ENCODE measurements at regions not wholly inside any gene's neighbourhood (a gene's known extent, or its start where the extent isn't known, plus 50 kb on each side); places are given as distances from the start of the nearest gene placed in this dataset.
"Not testable (repeated sequence)": the region's sequence is repeated elsewhere in the genome, so short reads cannot be mapped to it uniquely, and the experiment has no call there.

DNA sequence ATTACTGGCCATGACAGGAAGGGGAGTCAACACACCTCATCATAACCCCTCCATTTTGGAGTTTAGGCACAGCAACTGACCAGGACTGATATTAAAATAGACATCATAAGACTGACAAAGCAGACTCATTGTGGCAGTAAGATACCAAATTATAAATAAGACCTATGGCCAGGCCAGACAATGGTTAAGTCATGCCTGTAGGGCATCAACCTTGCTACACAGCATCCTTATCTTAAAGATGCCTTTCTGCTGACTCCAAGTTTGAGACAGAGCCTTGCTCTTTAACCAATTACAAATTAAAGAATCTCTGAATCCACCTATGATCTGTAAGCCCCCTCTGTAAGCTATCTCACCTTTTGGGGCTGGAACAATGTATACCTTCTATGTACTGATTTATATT lies 65.5 kb downstream of the VCX2 start:
- DNase-seq: no peak

DNA sequence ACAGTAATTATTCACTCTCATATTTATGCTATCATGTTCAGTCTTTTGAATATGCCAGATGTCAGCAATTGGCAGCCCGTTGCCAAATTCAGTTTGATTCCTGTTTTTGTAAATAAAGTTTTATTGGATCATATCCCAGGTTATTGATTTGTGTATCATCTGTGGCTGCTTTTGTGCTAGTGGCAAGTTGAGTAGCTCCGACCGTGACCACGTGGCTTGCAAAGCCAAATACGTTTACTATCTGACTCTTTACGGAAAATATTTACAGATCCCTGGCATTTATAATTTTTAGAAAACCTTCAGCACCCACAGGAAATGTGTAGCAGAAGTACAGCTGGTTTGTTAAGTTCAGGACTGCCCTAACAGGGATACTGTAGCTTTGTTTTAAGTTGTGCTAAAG lies 67.4 kb downstream of the VCX2 start:
- no peak for DNase-seq

DNA sequence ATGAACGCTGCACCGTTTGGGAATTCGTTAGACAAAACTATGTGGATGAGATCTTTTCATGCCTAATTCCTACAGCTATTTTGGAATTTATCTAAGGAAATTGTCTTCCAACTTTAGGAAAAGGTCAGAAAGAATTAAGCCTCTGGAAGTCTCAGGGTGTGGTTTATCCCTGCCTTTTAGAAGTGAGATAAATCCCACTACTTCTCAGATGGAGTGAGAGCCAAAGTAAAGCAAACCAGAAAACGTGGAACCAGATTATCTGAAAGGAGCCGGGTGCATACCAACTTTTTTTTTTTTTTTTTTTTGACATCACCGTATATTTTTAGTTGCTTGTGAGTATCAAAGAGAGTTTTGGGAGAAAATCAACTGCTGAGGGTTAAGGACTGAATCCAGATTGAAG lies 79.6 kb downstream of the VCX2 start:
- DNase-seq: no peak

DNA sequence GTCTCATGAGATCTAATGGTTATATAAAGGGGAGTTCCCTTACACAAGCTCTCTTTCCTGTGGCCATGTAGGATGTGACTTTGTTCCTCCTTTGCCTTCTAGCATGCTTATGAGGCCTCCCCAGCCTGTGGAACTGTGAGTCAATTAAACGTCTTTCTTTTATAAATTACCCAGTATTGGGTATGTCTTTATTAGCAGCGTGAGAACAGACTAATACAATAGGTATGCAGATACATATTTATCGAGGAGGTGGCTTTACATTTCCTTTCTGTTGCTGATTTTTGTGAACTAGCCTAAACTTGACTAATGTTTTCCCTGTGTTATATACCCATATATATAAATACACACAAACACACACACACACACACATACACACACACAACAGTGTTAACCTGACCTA lies 80.2 kb downstream of the VCX2 start:
- no peak for DNase-seq

DNA sequence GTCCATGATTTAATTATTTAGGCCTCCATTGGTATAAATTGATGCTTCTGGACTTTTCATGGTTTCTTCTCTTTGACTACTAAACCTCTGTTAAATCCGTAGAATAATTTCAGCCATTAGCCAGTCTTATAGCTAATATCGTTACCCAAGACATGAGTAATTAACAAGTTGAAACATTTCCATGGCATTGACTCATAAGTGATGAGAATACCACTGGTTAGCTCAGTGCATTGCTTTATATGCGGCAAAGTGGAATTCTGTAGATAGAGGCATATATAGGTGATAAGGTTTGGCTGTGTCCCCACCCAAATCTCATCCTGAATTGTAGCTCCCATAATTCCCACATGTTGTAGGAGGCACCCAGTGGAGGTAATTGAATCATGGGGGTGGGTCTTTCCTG lies 80.6 kb downstream of the VCX2 start:
- no peak for DNase-seq

DNA sequence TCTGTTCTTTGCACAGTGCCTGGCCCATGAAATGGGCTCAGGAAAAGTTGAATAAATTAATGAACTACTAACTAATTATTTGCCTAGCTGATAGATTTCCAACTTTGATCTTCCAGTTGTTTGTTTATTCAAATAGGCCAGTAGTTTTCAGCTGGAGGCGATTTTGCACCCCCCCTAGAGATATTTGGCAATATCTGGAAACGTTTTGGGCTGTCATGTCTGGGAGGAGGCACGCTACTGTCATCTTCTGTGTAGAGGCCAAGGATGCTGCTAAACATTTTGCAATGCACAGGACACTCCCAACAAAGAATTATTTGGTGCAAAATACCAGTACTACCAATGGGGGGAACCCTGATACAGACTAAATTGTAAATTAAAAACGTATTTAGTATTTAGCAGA lies 81.9 kb downstream of the VCX2 start:
- DNase-seq: no peak

DNA sequence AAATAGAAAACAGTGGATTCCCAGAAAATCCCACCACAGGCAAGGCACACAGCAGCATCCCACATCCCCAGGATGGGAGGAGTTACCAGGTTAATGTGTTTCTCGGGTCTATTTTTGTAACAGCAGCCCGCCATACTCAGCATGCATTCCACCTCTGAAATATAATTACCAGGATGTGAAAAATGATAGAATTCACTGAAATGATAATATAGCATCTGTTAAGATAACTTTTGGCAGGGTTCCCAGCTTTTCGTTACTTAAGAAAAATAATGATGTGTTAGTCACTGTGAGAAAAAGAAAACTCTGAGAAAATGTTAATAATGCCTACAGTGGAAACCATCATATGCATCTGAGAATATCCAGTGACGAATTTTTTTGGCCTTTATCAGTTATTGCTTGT lies 87.1 kb downstream of the VCX2 start:
- no peak for DNase-seq

DNA sequence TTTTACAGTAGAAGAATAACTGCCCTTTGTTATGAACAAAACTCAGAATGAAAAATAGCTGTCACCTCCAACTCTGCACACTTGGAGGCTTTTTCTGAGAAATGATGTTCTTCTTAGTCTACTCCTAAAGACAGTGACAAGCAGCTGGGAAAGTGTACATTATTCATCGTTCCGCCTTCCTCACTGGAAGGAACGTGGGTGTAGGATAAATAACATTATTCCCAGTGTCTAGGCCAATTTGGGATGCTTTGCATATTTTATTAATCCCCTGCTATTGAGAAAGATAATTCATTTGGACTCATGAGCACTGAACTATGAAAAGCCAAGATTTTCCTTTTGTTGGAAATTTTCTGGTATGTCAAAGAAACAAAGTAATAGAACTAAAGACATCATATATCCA lies 87.8 kb downstream of the VCX2 start:
- DNase-seq: no peak

DNA sequence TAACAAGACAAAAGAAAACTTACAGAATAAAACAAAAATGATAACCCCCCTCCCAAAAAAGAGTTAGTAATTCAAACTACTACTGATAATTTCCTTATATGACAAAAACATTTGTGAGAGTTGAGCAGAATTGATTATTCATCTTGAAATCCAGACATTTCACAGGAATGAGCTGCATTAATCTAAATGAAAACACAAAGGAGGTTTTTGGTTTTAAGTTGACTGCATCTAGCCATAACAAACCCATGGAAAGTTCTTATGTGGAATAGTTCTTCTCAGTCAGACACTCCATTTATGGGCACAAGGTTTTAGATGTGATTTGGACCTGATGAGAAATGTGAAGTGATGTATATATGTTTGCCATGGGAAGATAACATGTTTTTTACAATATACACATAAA lies 95.4 kb downstream of the VCX2 start:
- no peak for DNase-seq

DNA sequence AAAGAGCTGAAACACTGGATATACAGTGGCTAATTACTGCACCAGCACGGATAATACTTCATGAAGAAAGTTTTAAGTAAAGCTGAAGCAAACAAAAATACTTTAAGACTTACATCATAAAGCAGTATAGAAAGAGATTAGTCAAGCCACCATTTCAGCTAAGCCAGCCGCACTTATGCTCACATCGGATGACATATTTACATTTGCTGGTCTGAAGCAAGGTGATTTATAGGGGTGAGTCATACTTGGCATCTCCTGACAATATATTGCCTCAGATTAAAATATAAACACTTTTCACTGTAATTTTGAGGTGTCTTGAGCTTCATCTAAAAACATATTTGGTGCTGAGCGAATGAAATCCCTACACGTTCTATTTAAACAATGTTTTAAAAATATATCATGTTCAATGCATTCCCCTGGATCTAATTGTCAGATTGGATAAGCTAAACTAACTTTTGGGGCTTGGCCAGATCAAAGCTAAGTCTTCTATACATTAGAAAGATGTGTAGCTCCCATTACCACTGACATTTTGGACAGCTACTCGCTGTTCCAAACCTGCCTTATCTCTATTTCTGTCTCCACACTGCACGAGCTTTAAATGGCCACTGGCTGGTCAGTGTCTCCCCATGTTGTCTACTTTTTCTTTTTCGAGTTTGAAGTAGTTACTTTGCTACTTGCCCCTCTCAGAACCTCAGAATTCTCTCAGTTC lies 103.2 kb downstream of the VCX2 start:
- no peak for DNase-seq

DNA sequence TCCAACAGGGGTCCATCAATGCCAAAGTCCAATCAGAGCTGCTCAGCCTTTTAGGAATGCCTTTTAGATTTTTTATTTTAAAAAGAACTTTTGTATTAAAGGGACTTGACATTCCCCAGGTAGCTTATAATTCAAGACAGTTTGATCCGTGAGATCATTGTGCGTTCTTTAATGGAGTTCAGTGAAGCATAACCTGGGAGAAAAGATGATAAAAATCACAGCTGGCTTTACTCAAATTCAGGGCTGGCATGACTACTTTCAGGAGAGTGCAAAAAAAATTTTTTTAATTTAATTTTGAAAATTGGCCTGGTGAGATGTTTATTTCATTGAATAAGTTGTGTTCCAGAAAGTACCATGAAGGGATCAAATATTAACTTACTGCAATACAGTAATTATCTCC lies 118.2 kb downstream of the VCX2 start:
- DNase-seq: no peak

DNA sequence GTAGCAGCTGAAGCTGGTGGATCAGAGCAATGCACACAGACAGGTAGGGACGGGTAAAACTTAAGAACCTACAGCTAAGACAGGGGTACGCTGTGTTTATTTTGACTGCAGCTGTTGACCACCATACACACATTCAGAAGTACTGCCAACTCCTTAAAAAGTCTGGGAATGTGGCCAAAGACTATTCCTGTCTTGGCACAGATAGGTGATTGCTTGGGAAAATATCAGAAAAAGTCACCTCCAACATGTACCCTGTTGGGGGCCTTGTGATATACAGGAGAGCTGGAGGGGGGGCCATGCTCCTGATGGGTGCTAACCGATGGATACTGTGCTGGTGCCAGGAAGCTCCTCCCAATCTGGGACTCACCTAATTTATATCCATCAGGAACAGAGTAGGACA lies 121.2 kb downstream of the VCX2 start:
- no peak for DNase-seq

DNA sequence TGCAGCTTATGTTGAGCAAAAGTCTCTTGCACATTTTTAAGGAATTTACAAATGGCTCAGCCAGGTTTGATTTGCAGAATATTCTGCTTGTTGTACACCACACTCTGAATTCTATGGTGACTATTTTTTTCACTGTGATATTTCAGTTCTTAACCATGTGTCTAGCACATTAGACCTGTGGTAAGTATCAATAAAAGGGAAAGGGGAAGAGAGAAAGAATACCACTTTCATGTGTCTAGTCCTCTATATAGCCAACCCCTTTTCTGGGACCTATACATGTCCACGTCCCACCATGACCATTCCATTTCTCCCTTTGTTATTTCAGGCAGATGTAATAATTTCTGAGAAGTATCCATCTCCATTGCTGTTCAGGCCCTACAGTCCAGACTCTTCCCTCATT lies 121.3 kb upstream of the PNPLA4 start:
- no peak for DNase-seq

DNA sequence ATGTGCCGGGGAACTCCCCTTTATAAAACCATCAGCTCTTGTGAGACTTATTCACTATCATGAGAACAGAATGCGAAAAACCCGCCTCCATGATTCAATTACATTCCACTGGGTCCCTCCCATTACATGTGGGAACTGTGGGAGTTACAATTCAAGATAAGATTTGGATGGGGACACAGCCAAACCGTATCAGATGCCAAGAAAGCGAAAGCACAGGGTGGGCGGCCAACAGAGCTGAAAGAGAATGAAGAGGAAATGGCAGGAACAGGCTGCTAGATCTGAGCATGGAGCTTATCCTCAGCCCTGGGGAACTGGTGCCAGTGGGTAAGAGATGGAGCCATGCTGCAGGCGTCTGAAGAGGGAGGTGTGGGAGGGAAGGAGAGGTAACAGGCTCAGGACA lies 117.7 kb upstream of the PNPLA4 start:
- DNase-seq: no peak

DNA sequence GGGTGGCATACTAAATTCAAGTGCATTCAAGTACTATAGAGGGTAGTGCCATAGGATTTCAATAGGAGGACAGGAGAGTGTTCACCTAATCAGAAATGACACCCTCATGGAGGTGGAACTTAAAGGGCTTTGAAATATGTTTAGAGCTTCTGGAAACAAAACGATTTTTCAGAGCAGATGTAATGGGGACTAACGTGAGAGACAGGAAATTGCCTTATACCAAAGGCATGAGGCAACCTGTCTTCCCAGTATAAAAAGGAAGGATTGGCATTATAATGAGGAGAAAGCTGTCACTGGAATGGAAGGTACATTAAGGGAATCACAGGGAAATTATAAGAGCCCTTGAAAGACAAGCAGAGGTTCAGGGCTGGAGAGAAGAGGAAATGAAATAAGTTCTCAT lies 116.3 kb upstream of the PNPLA4 start:
- DNase-seq: no peak

DNA sequence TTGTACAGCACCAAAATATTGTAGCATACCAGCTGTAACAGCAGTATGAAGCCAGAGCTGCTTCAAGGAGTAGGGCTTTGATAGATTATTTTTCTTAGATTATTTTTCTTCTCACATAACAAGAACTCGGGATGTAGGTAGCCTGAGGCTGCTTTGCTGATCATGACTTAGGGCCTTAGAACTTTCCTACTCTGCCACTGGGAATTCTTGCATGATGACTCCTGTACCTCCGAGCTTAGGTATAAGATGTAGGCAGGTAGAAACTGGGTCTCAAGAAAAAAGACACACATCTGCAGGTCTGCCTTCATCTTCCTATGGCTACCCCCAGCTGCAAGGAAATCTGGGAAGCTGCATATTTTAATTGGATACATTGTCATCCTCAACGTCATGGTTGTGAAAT lies 115.9 kb upstream of the PNPLA4 start:
- no peak for DNase-seq

DNA sequence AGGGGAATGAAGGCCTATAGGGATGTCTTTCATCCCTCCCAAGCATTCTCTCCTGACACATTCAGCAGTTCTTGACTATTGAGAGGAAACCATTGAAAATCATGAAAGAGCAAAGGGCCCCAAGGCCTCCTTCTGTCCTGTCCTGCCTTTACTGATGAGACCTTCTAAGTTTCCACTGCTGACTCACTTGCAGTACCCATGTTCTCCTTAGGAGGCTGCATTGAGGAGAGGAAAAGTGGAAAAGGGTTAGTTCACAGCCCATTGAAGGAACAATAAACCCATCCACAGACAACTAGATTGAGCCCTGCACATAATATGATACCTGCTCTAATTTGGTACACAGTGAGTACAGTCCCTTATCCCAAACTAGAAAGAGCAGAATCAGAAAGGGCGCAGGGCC lies 115.1 kb upstream of the PNPLA4 start:
- no peak for DNase-seq

DNA sequence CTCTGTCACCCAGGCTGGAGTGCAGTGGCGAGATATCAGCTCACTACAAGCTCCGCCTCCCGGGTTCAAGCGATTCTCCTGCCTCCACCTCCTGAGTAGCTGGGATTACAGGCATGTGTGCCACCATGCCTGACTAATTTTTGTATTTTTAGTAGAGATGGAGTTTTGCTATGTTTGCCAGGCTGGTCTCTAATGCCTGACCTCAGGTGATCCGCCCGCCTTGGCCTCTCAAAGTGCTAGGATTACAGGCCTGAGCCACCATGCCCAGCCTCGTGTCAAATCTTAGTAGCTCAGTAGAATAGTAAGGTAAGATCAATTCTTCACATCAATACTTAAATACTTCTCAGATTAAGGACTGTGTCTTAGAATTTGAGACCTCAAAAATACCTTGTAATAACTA lies 112.5 kb upstream of the PNPLA4 start:
- DNase-seq: not testable (repeated sequence)

DNA sequence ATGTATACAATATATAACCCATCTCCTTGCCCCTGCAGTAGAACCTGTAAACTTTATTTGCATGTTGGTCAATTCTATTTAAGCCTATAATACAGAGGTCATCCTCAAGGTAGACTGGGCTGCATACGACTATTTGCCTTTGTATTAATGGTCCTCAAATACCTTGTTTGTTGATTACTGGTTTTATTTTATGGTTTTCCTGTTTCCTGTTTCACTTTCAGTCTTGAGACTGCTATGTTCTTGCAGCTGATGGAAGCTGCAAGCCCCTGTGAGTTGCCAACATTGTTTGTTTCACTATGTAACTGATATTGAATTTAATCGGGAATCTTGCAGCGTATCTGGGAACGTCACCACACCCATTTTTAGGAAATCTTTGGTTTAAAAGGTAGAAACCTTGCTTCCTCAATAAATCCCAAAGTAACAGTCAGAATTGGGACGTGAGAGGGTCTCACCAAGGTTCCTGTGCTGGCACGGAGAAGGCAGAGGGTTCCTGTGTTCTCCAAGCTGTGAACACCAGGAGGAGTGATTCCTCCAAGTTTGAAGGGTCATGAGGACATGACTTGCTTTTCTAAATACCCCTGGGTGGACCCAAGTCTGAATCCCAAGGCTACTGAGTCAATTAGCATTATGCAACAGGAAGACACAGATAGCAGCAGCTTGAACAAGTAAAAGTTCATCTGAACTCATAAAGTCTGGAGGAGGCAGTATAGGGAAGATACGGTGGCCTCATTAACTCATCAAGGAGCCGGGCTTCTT lies 110.6 kb upstream of the PNPLA4 start:
- DNase-seq: peak in 1 of 2 donors; percentile 1

DNA sequence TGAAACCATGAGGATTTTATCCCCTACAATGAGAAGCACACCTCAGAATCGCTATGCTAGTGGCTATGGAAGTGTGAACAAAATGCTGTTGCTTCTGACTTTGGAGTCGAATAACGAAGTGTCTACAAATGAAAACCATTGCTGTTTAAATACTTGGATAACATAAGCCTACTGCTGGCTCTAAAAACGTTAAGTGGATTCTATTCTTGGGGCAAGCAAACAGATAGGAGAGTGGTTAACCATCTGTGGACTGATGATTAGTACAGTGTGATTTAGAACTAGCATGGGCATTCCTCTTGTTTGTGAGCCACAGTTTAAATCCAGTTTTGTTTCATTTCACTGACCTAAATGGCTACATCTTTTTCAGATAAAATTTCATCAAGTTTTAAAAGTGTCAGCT lies 109.7 kb upstream of the PNPLA4 start:
- DNase-seq: no peak

DNA sequence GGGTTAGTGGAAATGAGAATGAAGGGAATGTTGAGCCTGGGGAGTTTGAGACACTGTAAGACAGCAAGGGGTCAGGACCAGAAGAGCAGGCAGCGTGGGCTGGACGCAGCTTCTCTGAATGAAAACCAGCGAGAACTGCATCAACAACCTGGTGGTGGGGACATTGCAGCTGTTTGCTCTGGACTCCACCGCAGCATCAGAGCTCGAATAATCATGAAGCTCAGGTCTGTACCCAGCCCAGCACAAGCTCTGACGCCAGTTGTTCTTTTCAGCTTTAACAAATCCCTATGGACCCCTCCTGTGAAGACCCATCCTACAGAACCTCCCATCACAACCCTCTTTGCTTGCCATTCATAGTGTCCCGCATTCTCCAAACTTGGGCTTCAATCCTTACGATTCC lies 106.8 kb upstream of the PNPLA4 start:
- no peak for DNase-seq

DNA sequence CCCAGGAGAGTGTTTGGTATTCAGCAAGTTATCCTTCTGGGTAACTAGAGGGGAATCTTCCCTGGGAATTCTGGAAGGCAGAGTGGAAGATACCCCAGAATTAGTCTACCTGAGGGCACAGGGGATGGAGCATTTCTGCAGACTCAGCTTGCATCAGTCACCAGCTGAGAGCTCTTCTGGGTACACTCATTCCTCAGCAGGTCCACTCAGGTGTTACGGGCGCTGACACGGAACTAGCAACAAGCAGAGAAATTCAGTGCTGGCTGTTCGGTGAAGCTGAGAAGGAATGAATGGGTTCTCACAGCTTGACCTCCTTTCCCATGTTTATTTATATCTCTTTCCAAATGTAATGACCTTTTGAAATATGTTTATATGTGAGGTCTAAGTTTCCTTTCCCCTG lies 106.0 kb upstream of the PNPLA4 start:
- DNase-seq: no peak

DNA sequence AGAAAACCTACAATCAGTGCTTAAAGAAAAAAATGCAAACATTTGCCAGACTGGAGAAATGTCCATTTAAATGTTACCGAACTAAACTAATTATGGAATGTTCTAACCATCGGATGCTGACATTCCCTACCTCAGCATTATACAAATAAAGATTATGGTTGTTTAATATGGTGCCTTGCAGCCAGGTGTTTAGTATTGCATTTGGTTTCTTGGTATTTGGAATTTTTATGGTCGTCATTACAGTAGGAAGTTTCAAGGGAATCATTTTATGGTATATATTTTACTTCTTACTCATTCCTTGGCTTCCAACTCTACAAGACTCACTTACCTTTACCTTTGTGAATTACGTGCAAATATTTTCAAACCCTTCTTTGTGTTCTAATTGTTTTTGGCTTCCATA lies 103.1 kb upstream of the PNPLA4 start:
- DNase-seq: no peak

DNA sequence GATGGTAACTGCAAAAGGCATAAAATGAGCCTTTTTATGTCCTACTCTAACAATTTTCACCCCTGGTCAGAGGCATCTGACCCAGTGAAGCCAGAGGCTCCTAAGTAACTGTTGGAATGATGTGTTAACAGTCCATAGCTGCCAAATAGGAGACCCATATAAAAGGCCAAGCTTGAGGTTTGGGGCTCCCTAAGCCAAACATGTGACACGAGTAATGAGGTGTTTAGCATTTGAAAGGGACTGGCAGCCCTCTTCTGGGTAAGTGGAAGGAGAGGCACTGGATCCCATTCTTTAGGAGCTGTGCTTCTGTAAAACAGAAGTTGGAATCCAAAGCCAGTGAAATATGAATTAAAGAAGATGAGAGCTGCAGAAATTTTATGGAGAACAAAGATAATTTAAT lies 100.6 kb upstream of the PNPLA4 start:
- DNase-seq: no peak

DNA sequence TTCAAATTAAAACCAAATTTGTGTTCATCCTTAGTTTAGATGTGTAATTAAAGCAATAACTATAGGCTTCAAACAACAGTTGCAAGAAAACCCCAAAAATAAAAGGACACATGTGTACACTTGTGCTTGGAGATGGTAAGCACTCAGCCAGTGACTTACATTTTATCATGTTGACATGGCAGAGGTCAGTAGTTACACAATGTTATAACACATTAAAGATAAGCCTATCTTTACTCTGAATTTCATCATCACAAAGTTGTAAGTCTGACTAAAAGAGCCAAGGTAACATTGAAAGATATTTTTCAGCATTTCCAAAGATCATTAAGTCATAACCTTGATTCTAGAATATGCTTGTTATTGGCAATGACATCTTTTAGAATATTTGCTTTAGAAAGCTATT lies 98.5 kb upstream of the PNPLA4 start:
- DNase-seq: no peak

Data from CD4-positive, alpha-beta T cell treated with Interleukin-1 beta for 1 hour (primary cell).